Trophoblast cell (in vitro differentiated cells and primary cell): ENCODE measurements at regions not wholly inside any gene's neighbourhood (a gene's known extent, or its start where the extent isn't known, plus 50 kb on each side); places are given as distances from the start of the nearest gene placed in this dataset.

Experiments
- DNase-seq, 2 donors: peaks; one replicate each; pipeline ENCODE4 v3.0.0-alpha.2; 2016
- H2AFZ ChIP-seq: 2 replicates; pipeline ENCODE4 v1.6.1; 2013; ENCODE audit warnings: low read length, moderate library complexity, mild to moderate bottlenecking; ENCODE audit not compliant: insufficient read depth, poor library complexity
- H2AK5ac ChIP-seq: 2 replicates; pipeline ENCODE4 v1.6.1; 2013; ENCODE audit warnings: mild to moderate bottlenecking, low read length
- H2BK120ac ChIP-seq: 2 replicates; pipeline ENCODE4 v1.6.1; 2013; ENCODE audit warnings: low read length, mild to moderate bottlenecking, moderate library complexity; ENCODE audit not compliant: insufficient read depth, poor library complexity
- H2BK12ac ChIP-seq: 2 replicates; pipeline ENCODE4 v1.6.1; 2013; ENCODE audit warnings: mild to moderate bottlenecking, low read length, moderate library complexity
- H2BK5ac ChIP-seq: 2 replicates; pipeline ENCODE4 v1.6.1; 2013; ENCODE audit warnings: low read length, low read depth, moderate library complexity, mild to moderate bottlenecking; ENCODE audit not compliant: poor library complexity
- H3K14ac ChIP-seq: 2 replicates; pipeline ENCODE4 v1.6.1; 2013; ENCODE audit warnings: mild to moderate bottlenecking, low read length
- H3K18ac ChIP-seq: 2 replicates; pipeline ENCODE4 v1.6.1; 2013; ENCODE audit warnings: mild to moderate bottlenecking, low read length
- H3K23ac ChIP-seq: 2 replicates; pipeline ENCODE4 v1.6.1; 2013; ENCODE audit warnings: low read length
- H3K27ac ChIP-seq: 2 replicates; pipeline ENCODE4 v1.5.1; 2013; ENCODE audit warnings: low read depth, mild to moderate bottlenecking, inconsistent platforms, low read length, moderate library complexity
- H3K27me3 ChIP-seq: 2 replicates; pipeline ENCODE4 v1.6.1; 2013; ENCODE audit warnings: inconsistent platforms, mild to moderate bottlenecking, low read length, moderate library complexity; ENCODE audit not compliant: insufficient read depth
- H3K36me3 ChIP-seq, 2 experiments: 1 replicate in 1 of 2; 2 replicates in 1 of 2; pipeline ENCODE4 v1.6.1; 2013; ENCODE audit warnings: low read length in 2 of 2, mild to moderate bottlenecking in 2 of 2, moderate library complexity in 1 of 2; ENCODE audit not compliant: insufficient read depth in 2 of 2, control insufficient read depth in 1 of 2
- H3K4ac ChIP-seq: 2 replicates; pipeline ENCODE4 v1.6.1; 2013; ENCODE audit warnings: low read depth, mild to moderate bottlenecking, low read length, moderate library complexity
- H3K4me1 ChIP-seq, 2 experiments: 1 replicate in 1 of 2; 2 replicates in 1 of 2; pipeline ENCODE4 v1.6.1; 2013; ENCODE audit warnings: low read length in 2 of 2, mild to moderate bottlenecking in 2 of 2, moderate library complexity in 1 of 2; ENCODE audit not compliant: insufficient read depth in 2 of 2, control insufficient read depth in 1 of 2
- H3K4me2 ChIP-seq: 2 replicates; pipeline ENCODE4 v1.6.1; 2013; ENCODE audit warnings: inconsistent platforms, mild to moderate bottlenecking, low read length, moderate library complexity
- H3K4me3 ChIP-seq: 2 replicates; pipeline ENCODE4 v1.5.1; 2013; ENCODE audit warnings: mild to moderate bottlenecking, low read depth, low read length, inconsistent platforms
- H3K79me1 ChIP-seq: one replicate; pipeline ENCODE4 v1.6.1; 2013; ENCODE audit warnings: low read length
- H3K79me2 ChIP-seq: 2 replicates; pipeline ENCODE4 v1.6.1; 2013; ENCODE audit warnings: low read length, mild to moderate bottlenecking; ENCODE audit not compliant: control insufficient read depth, insufficient read depth, poor library complexity
- H3K9ac ChIP-seq: 2 replicates; pipeline ENCODE4 v1.6.1; 2013; ENCODE audit warnings: mild to moderate bottlenecking, low read length
- H3K9me3 ChIP-seq: 2 replicates; pipeline ENCODE4 v1.6.1; 2013; ENCODE audit warnings: low read depth, mild to moderate bottlenecking, control low read depth, inconsistent platforms, low read length; ENCODE audit not compliant: insufficient read depth
- H4K12ac ChIP-seq: 2 replicates; pipeline ENCODE4 v1.6.1; 2013; ENCODE audit warnings: low read depth, mild to moderate bottlenecking, low read length, moderate library complexity
- H4K8ac ChIP-seq: 2 replicates; pipeline ENCODE4 v1.6.1; 2013; ENCODE audit warnings: low read depth, mild to moderate bottlenecking, low read length, moderate library complexity
- H4K91ac ChIP-seq: one replicate; pipeline ENCODE4 v1.6.1; 2013; ENCODE audit warnings: low read depth, mild to moderate bottlenecking, low read length, moderate library complexity
- WGBS: extraction: QIAGEN DNeasy Blood & Tissue Kit; methylation state at CpG from one replicate; pipeline ENCODE4 v1.1.7; 2013; ENCODE audit warnings: missing lambda C conversion rate; ENCODE audit not compliant: insufficient read length, insufficient coverage; ENCODE audit errors: extremely low coverage; 5-methylcytosine and 5-hydroxymethylcytosine counted together

- no peak overlapping the region for H4K8ac ChIP-seq
- H2AK5ac ChIP-seq, result no peak overlapping the region
- H3K4ac ChIP-seq, result no peak overlapping the region
- no peak overlapping the region for H3K4me3 ChIP-seq
- H2BK12ac ChIP-seq, result no peak overlapping the region
- H2BK5ac ChIP-seq, result no peak overlapping the region
- no peak overlapping the region for H3K4me2 ChIP-seq
- no peak overlapping the region for H3K18ac ChIP-seq
- no peak overlapping the region for H3K23ac ChIP-seq
- H3K79me2 ChIP-seq, result no peaks in the 10 kb centered on the region
- no peak overlapping the region for H2BK120ac ChIP-seq
- no peak for DNase-seq
- H3K27me3 ChIP-seq, result no peaks in the 10 kb centered on the region
- no peak overlapping the region for H2AFZ ChIP-seq
- no peaks in the 10 kb centered on the region for H3K36me3 ChIP-seq
- H3K9me3 ChIP-seq, result no peaks in the 10 kb centered on the region
- no peaks in the 10 kb centered on the region for H3K4me1 ChIP-seq
- no peaks in the 10 kb centered on the region for H3K79me1 ChIP-seq
- no peak overlapping the region for H3K9ac ChIP-seq
- no peak overlapping the region for H3K14ac ChIP-seq
- WGBS, result no CpG with 5 or more reads among the region's 5 CpGs
- no peak overlapping the region for H4K12ac ChIP-seq
- no peak overlapping the region for H3K27ac ChIP-seq
- no peak overlapping the region for H4K91ac ChIP-seq
These were observed 128.5 kb downstream of the MIAT start for GRCh38 chr22:26785932-26786331.

GRCh38 chr22:26786398-26786797 lies 129.0 kb downstream of the MIAT start:
- Histone ChIP-seq H2BK5ac (no peak overlapping the region), H3K4ac (no peak overlapping the region), H3K9me3 (no peaks in the 10 kb centered on the region), H3K36me3 (no peaks in the 10 kb centered on the region), H3K9ac (no peak overlapping the region), H3K4me2 (no peak overlapping the region), H3K27me3 (no peaks in the 10 kb centered on the region), H3K18ac (no peak overlapping the region), H3K4me1 (no peaks in the 10 kb centered on the region), H3K14ac (no peak overlapping the region), H2AFZ (no peak overlapping the region), H3K27ac (no peak overlapping the region), H4K12ac (no peak overlapping the region), H2BK12ac (no peak overlapping the region), H3K79me2 (no peaks in the 10 kb centered on the region), H4K91ac (no peak overlapping the region), H2AK5ac (no peak overlapping the region), H3K23ac (no peak overlapping the region), H4K8ac (no peak overlapping the region), H3K4me3 (no peak overlapping the region), H2BK120ac (no peak overlapping the region), H3K79me1 (no peaks in the 10 kb centered on the region)
- DNase-seq, result no peak
- no CpG with 5 or more reads among the region's 9 CpGs for WGBS

GRCh38 chr22:26789951-26790350 lies 132.6 kb downstream of the MIAT start:
- Histone ChIP-seq H3K9me3 (no peaks in the 10 kb centered on the region), H3K4me1 (no peaks in the 10 kb centered on the region), H3K36me3 (no peaks in the 10 kb centered on the region), H3K23ac (no peak overlapping the region), H2AK5ac (no peak overlapping the region), H3K27me3 (no peaks in the 10 kb centered on the region), H3K79me2 (no peaks in the 10 kb centered on the region), H4K91ac (no peak overlapping the region), H2BK12ac (no peak overlapping the region), H2BK5ac (no peak overlapping the region), H3K9ac (no peak overlapping the region), H3K4ac (no peak overlapping the region), H3K18ac (no peak overlapping the region), H3K14ac (no peak overlapping the region), H2BK120ac (no peak overlapping the region), H3K4me3 (no peak overlapping the region), H4K12ac (no peak overlapping the region), H3K4me2 (no peak overlapping the region), H4K8ac (no peak overlapping the region), H2AFZ (no peak overlapping the region), H3K79me1 (no peaks in the 10 kb centered on the region), H3K27ac (no peak overlapping the region)
- no CpG with 5 or more reads among the region's 6 CpGs for WGBS
- no peak for DNase-seq

- Histone ChIP-seq H2AFZ (no peak overlapping the region), H3K9ac (no peak overlapping the region), H3K18ac (no peak overlapping the region), H4K91ac (no peak overlapping the region), H3K79me2 (no peaks in the 10 kb centered on the region), H2BK12ac (no peak overlapping the region), H3K27ac (no peak overlapping the region), H3K9me3 (no peaks in the 10 kb centered on the region), H3K4me1 (no peaks in the 10 kb centered on the region), H2BK120ac (no peak overlapping the region), H2AK5ac (no peak overlapping the region), H3K23ac (no peak overlapping the region), H2BK5ac (no peak overlapping the region), H3K27me3 (no peaks in the 10 kb centered on the region), H3K4me2 (no peak overlapping the region), H3K79me1 (no peaks in the 10 kb centered on the region), H3K14ac (no peak overlapping the region), H4K12ac (no peak overlapping the region), H3K36me3 (no peaks in the 10 kb centered on the region), H3K4ac (no peak overlapping the region), H3K4me3 (no peak overlapping the region), H4K8ac (no peak overlapping the region)
- DNase-seq, result no peak
- WGBS, result no CpG with 5 or more reads among the region's 8 CpGs
These were observed 135.1 kb downstream of the MIAT start for GRCh38 chr22:26792522-26792921.
